ENCODE measurements at regions not wholly inside any gene's neighbourhood (a gene's known extent, or its start where the extent isn't known, plus 50 kb on each side); places are given as distances from the start of the nearest gene placed in this dataset.
A peak's percentile ranks its signal among the peaks of the same experiment; 100 is the strongest.

- DNase-seq (ENCODE audit: low spot score) = no peak
These were observed 761.0 kb upstream of the CXADR start for GRCh38 chr21:16751695-16752474.

- no peak for DNase-seq (ENCODE audit: low spot score)
These were observed 760.4 kb upstream of the CXADR start for GRCh38 chr21:16752475-16752857.

- DNase-seq (ENCODE audit: low spot score) = no peak
These were observed 757.8 kb upstream of the CXADR start for GRCh38 chr21:16755061-16755460.

GRCh38 chr21:16767201-16767600, 745.6 kb upstream of the CXADR start:
- DNase-seq (ENCODE audit: low spot score) = no peak

GRCh38 chr21:16768096-16768495, 744.7 kb upstream of the CXADR start:
- peak; percentile 9 for DNase-seq (ENCODE audit: low spot score)

- DNase-seq (ENCODE audit: low spot score) = no peak
These were observed 742.6 kb upstream of the CXADR start for GRCh38 chr21:16770266-16770665.

GRCh38 chr21:16773206-16773605, 739.6 kb upstream of the CXADR start:
- DNase-seq (ENCODE audit: low spot score) = peak; percentile 47

GRCh38 chr21:16775076-16775475, 737.8 kb upstream of the CXADR start:
- DNase-seq (ENCODE audit: low spot score) = no peak

GRCh38 chr21:16777041-16777720, 735.7 kb upstream of the CXADR start:
- DNase-seq (ENCODE audit: low spot score) = no peak

GRCh38 chr21:16788584-16788983, 724.3 kb upstream of the CXADR start:
- no peak for DNase-seq (ENCODE audit: low spot score)

GRCh38 chr21:16789636-16790035, 723.2 kb upstream of the CXADR start:
- no peak for DNase-seq (ENCODE audit: low spot score)

GRCh38 chr21:16792101-16792500, 720.7 kb upstream of the CXADR start:
- no peak for DNase-seq (ENCODE audit: low spot score)

GRCh38 chr21:16794950-16795349, 717.9 kb upstream of the CXADR start:
- peak; percentile 62 for DNase-seq (ENCODE audit: low spot score)

GRCh38 chr21:16796776-16797175, 716.1 kb upstream of the CXADR start:
- DNase-seq (ENCODE audit: low spot score) = no peak

GRCh38 chr21:16797540-16797939, 715.3 kb upstream of the CXADR start:
- no peak for DNase-seq (ENCODE audit: low spot score)

- no peak for DNase-seq (ENCODE audit: low spot score)
These were observed 714.9 kb upstream of the CXADR start for GRCh38 chr21:16797966-16798365.

- DNase-seq (ENCODE audit: low spot score) = no peak
These were observed 712.1 kb upstream of the CXADR start for GRCh38 chr21:16800536-16801275.

GRCh38 chr21:16811011-16811410, 701.8 kb upstream of the CXADR start:
- no peak for DNase-seq (ENCODE audit: low spot score)

GRCh38 chr21:16811970-16812369, 700.9 kb upstream of the CXADR start:
- DNase-seq (ENCODE audit: low spot score) = no peak

- DNase-seq (ENCODE audit: low spot score) = no peak
These were observed 697.6 kb upstream of the CXADR start for GRCh38 chr21:16815243-16815642.

- peak; percentile 33 for DNase-seq (ENCODE audit: low spot score)
These were observed 691.3 kb upstream of the CXADR start for GRCh38 chr21:16821588-16821987.

- no peak for DNase-seq (ENCODE audit: low spot score)
These were observed 683.3 kb upstream of the CXADR start for GRCh38 chr21:16829532-16829931.

GRCh38 chr21:16832791-16833190, 680.1 kb upstream of the CXADR start:
- DNase-seq (ENCODE audit: low spot score) = no peak

Measured in GM03348 (cell line).